UCSD-AML1 (cell line): ENCODE measurements at regions not wholly inside any gene's neighbourhood (a gene's known extent, or its start where the extent isn't known, plus 50 kb on each side); places are given as distances from the start of the nearest gene placed in this dataset.
"Not testable (repeated sequence)": the region's sequence is repeated elsewhere in the genome, so short reads cannot be mapped to it uniquely, and the experiment has no call there.

Source experiments
- DNase-seq: peaks from one replicate; lab custom pipeline; 2025; ENCODE audit not compliant: unreplicated experiment; lab: John Stamatoyannopoulos, UW

DNA sequence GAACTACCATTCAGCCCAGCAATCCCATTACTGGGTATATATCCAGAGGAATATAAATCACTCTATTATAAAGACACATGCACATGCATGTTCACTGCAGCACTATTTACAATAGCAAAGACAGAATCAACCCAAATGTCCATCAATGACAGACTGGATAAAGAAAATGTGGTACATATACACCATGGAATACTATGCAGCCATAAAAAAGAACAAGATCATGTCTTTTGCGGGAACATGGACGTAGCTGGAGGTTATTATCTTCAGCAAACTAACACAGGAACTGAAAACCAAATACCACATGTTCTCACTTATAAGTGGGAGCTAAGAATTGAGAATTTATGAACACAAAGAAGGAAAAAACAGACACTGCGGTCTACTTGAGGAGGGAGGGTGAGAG lies 195.1 kb downstream of the GPAT3 start:
- DNase-seq = not testable (repeated sequence)

DNA sequence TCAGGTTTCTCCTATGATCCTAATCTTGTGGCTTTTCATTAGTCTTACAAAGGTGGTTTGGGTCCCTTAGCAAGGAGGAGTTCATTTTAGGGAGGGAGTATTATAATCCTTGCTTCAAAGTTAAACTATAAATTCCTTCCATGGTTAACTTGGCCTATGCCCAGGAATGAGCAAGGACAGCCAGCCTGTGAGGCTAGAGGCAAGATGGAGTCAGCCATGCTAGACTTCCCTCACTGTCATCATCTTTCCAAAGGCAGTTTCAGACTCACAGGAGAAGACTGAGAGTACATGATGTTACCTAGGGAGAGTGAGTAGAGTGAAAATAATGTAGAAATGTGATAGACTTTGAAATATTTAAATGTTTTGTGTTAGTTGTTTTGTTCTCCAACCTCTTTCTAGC lies 192.3 kb downstream of the GPAT3 start:
- DNase-seq = no peak

DNA sequence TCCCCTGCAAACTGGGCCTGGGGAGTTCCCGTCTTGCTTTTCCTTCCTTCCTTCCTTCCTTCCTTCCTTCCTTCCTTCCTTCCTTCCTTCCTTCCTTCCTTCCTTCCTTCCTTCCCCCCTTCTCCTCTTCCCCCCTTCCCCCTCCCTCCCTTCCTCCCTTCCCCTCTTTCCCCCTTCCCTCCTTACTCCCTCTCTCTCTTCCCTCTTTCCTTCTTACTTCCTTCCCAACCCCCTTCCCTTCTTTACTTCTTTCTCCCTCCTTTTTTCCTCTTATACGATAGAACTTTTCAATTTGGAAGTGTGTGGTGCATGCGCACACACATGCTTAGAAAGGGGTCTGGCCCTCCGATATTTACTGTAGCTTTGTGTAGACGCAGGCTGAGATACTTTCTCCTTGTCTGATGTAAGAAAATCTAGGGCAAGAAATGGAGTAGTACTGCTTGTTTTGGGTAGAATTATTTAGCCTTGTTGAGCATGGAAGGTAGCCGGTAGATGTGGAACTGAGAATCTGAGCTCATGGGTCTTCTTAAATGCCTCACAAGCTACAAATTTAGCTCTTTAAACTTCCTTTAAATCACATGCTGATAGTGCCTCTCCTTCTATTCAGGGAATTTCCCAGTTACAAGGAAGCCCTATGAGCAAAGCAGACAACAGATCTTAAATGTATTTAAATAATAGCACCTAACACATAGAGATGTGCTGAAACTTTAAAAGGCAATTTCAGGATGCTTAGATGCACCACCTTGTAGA lies 189.6 kb downstream of the GPAT3 start:
- DNase-seq = no peak

DNA sequence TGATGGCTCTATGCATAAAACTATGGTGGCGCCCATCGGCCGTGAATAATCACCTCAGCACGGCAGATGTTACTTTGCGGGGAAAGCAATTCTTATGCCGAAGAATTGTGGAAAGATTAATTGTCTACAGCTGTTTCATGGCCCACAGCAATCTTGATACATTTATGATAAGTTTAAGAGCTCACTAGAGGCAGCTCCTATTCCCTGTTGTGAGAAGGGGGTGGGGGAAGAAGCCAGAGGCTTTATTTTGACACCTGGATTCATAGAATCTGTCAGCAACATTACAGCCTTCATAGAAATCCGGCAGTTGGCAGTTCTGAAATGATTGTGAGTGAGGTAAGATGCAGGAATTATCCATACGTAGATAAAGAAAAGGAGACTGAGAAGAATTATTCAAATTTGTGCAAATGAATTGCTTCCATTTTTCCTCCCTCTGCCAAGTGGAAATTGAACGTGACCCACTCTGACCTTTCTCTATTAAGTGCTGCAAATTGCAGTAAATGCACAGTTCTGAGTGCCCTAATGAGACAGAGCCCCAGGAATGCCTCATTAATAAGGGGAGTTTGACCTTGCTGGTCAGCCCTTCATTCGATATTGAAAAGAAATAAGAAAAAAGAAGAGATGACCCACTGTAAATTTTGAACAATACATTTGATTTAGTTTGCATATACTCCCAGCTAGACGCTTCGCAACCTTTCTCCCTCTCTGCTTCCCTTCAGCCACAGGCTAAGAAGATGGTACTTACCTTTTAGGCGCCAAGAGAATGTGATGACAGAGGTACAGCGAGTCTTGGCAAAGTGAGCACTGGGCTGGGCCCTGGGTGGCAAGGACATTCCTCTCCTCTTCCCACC lies 188.8 kb downstream of the GPAT3 start:
- DNase-seq = no peak

DNA sequence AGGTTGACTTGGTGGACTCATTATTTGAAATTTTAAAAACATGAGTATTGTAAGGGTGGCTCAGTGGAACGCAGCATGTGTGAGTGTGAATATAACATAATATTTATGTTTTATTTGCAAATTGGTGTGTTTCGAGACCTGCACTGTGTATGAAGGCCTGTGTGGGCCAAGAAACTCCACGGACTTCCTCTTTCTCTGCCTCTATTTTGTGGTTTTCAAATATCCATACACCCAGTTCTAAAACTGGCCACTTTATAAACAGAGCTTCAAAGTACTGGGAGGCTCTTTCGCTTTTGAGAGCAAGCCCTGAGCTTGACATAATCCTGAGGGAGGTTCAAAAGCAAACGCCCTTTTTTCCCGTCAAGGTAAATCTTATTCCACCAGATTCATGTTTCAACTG lies 187.7 kb downstream of the GPAT3 start:
- no peak for DNase-seq

DNA sequence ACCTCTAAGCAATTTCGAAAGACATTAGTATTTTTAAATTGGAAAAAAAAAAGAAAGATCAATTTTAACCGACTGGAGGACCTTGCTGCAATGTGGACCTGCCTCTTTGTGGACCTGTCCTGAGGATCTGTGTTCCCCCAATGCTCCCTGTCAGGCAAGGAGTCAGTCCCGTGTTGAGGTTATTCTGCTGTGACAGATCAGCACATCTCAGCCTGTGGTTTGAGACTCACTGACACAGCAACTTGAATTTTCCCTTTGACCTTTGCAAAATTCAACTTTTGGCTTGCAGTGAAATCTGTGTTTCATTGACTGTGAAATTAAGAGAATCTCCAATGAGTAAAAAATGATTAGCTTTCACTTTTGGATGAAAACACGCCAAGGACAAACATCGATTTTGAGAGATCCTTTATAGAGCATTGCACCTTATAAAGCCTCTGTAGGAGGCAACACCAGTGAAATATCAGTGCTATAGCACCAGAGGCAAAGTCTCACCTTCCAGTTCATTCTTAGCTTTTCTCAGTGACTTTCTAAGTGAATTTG lies 186.9 kb downstream of the GPAT3 start:
- DNase-seq = no peak

DNA sequence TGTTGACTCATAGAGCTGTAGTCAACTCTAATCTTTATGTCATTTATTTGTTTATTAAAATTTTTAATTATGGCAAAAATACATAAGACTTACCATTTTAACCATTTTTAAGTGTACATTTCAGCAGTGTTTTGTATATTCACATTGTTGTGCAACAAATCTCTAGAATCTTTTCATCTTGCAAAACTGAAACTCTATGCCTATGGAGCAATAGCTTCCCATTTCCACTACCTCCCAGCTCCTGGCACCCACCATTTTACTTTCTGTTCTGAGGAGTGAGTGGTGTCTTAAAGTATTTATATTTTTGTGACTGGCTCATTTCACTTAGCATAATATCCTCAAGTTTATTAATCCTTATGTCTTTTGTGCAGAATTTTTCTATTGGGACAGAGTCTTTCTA lies 181.0 kb downstream of the GPAT3 start:
- DNase-seq = no peak

DNA sequence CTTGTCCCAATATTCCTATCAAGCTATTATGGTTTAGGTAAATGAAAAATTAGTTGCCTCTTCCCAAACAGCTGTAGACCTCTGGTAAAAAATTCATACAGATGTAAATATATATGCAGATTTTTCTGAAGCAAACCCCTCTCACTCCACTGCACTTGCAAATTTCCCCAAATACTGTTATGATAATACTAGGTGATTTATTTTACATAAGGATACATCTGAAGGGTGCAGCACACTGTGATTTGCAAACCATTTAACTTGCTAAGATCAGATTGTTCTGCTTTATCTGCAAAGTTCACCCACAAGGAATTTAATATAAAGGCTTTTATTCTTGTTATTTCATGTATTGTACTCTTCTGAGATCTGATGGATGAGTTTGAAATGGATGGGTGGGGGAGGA lies 177.0 kb downstream of the GPAT3 start:
- DNase-seq = no peak

DNA sequence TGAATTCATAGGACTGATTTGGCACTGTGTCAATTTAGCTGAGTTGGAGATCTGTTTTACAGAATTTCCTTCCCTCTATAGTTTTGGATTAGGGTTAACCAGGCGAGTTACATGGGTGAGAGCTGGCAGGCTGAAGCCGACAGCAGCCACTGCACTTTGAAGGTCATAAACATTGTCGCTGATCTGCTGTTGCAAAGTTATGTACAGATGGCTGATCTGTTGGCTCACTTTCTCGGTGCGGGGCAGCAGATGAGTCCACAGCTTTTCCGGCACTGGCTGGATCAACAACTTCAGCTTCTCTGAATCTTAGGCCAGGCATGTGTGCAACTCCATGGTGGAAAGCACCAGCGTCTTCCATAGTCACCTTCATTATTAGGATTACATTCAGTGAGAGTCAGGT lies 173.7 kb downstream of the GPAT3 start:
- no peak for DNase-seq

DNA sequence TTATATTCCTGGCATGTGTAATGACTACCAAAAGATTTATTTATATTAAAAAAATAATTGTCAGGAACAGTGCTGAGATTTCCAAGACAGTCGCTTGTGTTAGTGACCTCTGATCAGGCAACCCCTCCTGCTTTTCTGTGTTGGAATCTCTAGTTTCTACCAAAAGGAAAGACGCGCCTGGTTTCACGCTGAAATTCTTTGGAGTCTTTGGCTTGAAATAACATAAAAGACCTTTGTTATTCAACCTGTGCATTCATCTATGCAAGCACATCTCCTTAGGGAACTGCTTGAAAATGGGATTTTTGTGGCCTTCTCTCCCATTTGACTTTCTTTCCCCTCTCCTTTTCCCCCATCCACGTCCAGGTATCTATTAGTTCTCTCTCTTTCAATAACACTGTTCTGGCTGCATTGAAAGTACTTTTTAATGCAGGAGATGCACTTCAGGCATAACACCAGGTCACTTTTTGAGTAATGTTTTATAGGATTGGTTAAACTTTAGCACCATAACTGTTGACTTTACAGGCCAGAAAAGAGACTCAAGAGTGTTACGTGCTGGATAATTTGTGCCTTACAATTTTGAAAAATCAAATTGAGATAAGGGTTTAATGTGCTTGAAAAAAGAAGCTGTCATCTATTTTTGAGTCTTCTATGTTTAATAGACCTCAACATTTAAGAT lies 172.7 kb downstream of the GPAT3 start:
- no peak for DNase-seq

DNA sequence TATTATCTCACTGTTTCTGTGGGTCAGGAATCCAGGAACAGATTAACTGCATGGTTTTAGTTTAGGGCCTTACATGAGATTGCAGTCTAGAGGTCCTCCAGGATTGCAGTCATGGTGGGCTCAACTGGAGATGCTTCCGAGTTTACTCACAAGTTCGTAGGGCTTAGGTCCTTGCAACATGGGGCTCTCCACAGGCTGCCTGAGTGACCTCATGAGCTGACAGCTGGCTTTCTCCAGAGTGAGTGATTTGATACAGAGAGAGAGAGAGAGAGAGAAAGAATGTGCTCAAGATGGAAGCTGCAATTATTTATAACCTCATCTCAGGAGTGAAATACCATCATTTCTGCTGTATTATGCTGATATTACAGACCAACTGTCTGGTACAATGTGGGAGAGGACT lies 168.9 kb downstream of the GPAT3 start:
- no peak for DNase-seq

DNA sequence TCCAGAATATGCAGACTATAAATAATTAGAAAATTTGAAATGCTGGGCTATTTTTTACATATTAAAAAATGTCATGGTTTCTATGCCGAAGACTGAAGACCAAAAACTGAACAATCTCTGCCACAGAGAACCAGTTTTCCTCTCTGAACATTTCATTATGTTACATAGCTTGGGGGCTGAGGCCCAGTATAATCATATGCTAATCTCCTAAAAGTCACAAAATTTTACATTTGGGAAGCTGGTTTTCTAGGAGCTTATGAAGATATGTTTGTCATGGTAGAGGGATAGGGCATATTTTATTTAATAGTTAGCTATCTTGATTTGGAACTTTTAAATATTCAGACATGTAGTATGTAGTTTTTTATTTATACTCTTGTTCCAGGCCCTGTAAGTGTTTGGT lies 167.8 kb downstream of the GPAT3 start:
- no peak for DNase-seq

DNA sequence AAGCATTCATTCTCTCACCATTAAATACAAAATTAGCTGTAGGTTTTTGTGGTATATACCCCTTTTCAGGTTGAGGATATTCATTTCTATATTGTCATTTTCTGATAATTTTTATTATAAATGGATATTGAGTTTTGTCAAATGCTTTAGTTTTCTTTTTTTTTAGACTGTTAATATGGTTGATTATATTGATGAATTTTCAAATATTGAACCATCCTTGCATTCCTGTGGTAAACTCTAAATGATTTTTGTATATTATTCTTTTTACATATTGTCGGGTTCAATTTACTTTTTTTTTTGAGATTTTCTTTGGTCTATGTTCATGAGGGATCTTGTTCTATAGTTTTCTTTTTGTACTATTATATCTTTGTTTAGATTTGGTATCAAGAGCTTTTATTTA lies 165.1 kb downstream of the GPAT3 start:
- no peak for DNase-seq

DNA sequence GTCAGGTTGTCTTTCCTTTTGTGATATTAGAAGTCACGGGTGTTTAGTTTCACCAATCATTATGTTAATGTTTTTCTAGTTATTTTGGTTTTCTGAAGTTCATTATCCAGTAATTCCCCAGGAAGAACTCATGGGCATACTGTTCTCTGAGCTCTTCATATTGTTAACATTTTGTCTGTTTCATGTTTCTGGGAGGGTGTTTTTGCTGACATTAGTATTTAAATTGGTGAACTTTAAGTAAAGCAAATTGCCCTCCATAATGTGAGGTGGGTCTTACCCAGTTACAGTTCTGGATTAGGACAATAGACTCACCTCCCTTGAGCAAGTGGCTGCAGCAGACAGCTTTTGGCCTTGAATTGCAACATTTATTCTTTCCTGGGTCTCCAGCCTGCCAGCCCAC lies 163.4 kb downstream of the GPAT3 start:
- DNase-seq = no peak

DNA sequence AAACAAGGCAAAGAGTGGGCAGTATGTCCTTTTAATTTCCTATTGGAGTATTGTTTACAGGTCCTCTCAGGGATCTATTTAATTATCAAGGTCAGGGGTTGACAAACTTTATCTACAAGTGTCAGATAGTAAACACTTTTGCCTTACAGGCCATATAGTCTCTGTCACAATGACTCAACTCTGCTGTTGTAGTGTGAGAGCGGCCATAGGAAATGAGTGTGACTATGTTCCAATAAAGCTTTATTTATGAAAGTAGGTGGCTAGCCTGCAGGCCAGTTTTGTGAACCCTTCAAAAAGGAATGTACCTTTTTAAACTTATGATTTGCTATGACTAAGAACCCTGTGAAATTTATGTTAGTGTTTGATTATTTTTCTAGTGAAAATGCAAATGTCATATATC lies 156.1 kb downstream of the GPAT3 start:
- no peak for DNase-seq

DNA sequence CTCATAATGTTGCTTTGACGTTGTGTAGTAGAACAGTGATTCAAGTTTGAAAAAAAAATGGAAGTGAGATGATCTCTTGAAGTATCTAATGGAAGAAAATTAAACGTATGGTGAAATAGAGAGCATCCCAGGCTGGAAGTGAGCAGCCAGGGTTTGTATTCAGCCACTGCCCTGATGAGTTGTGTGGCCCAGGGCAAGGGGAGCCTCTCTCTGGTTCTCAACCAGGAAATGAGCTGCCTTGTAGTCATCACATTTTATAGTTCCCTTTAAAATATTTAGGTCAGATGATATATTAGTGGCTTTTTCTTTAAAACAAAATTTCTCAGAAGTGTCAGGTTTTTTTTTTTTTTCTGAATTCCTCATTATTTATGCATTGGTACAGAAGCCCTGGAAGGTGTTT lies 150.3 kb downstream of the GPAT3 start:
- DNase-seq = no peak

DNA sequence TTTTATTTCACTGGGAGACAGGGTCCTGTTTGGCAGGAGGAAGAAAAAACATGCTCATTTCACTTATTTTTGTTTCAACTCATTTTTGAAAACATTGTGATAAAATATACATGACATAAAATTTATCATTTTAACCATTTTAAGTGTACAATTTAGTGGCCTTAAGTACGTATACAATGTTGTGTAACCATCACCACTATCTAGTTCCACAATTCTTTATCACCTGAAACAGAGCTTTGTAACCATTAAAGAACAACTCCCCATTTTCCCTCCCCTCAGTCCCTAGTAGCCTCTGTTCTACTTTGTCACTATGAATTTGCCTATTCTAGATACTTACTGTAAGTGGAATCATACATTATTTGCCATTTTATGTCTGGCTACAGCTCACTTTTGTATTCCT lies 143.8 kb downstream of the GPAT3 start:
- DNase-seq = no peak

DNA sequence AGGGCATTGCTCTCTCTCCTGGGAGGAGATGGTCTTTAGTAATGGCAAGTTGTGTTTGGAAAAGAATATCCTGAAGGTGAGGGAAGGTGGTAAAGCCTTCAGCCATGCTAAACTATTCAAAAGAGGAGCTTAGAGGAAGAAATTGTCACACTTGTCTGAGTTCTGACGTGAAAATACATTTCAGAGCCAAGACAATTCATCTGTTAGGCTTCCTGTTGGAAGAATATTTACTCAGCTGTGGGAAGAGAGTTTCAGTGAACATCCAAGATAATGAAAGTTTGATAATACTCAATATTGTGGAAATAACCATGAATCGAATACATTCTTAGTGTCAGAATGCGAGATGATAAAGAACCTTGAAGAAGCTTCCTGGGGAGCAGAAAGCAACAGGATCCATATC lies 143.3 kb downstream of the GPAT3 start:
- no peak for DNase-seq

DNA sequence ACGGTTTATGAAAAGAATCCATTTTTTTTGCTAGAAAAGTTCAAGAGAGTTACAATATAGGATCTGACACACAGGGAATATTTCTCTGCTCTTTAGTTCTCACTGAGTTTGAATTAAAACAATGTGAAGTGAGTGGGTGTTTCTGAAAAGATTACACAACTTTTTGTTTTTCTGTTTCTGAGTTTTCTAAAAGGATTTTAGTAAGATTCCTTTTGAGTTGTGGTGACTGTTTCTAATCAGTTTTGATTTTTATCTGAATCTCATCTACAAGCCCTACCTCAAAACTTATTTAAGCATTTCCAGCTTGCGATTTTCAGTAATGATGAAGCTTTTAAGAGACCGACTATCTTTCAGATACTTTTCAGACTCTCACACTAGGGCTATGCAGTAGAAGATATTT lies 141.7 kb downstream of the GPAT3 start:
- no peak for DNase-seq

DNA sequence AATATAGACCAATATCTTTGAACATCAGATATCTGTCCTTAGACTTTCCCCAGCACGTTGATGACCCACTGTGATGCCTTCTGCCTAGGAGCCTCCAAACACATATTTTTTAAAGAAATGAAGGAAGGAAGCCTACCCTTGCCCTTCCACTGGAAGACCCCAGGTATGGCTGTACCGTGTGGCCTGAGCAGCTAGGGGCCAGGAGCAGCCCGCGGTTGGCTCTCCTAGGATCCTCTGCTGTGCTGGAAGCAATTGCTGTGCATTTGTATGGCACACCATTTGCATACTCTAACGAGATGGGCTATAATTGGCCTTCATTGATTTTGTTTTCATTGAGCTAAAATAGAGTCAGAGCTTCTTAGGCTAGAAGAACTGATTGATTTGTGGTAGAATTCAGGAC lies 128.8 kb downstream of the GPAT3 start:
- DNase-seq = no peak

DNA sequence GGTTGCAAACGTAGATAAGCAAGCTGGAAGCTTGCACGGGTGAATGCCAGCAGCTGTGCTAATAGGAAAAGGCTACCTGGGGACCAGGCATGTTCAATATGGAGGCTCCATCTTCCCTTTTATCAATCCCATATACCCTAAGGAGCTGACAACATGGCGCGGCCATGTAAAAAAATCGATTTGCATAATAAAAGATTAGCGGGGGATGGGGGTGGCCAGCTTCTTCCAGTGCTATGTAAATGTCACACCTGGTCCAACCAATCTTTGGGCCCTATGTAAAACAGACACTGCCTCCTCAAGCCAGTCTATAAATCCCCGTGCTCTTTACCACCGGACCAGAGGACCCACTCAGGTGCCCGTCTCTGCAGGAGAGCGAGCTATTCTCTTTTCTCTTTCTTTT lies 128.2 kb downstream of the GPAT3 start:
- no peak for DNase-seq

DNA sequence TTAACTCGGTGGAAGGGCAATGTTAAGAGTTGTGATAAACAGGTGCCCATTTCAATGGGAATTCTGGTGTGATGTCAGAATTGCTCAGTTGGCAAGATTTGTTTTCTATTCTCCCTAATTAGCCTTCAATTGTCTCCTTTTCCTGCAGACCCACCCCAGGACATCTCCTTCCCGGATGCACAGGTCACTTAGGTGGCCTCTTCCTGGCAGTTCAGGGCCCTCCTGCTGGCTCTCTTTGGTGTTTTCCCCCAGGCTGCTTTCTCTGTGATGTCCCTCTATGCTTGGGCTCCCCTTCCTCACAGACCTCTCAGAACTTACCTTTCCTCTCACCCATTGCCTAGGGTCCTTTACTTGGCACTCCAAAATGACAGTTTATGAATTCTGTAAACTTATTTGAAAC lies 126.3 kb downstream of the GPAT3 start:
- DNase-seq = no peak
